GM12891 (cell line): ENCODE measurements at regions not wholly inside any gene's neighbourhood (a gene's known extent, or its start where the extent isn't known, plus 50 kb on each side); places are given as distances from the start of the nearest gene placed in this dataset.

Experiments used
- DNase-seq: peaks from one replicate; pipeline ENCODE4 v3.0.0; 2011; ENCODE audit warnings: low spot score; ENCODE audit not compliant: insufficient read length
- FAIRE-seq: peaks from 2 replicates; lab custom pipeline; 2011; peaks lifted over from hg19 to GRCh38; lab: Jason Lieb, UNC
- PAX5 ChIP-seq: IDR thresholded peaks from 2 replicates; pipeline ENCODE4 v1.6.1; 2011; ENCODE audit warnings: low read length, moderate library complexity, mild to moderate bottlenecking; ENCODE audit not compliant: insufficient read depth, severe bottlenecking
- POLR2A ChIP-seq: IDR thresholded peaks from 2 replicates; pipeline ENCODE4 v1.6.1; 2011; ENCODE audit warnings: low read depth, low read length, control low read depth
- POLR2AphosphoS5 ChIP-seq: IDR thresholded peaks from 2 replicates; pipeline ENCODE4 v1.6.1; 2011; ENCODE audit warnings: low read depth, low read length, control low read depth
- POU2F2 ChIP-seq: IDR thresholded peaks from 2 replicates; pipeline ENCODE4 v1.6.1; 2011; ENCODE audit warnings: low read depth, mild to moderate bottlenecking, control low read depth, low read length, moderate library complexity
- SPI1 ChIP-seq: IDR thresholded peaks from 2 replicates; pipeline ENCODE4 v1.6.1; 2011; ENCODE audit warnings: low read depth, low read length, control low read depth
- TAF1 ChIP-seq: IDR thresholded peaks from 2 replicates; pipeline ENCODE4 v1.6.1; 2011; ENCODE audit warnings: low read depth, low read length, control low read depth

DNA sequence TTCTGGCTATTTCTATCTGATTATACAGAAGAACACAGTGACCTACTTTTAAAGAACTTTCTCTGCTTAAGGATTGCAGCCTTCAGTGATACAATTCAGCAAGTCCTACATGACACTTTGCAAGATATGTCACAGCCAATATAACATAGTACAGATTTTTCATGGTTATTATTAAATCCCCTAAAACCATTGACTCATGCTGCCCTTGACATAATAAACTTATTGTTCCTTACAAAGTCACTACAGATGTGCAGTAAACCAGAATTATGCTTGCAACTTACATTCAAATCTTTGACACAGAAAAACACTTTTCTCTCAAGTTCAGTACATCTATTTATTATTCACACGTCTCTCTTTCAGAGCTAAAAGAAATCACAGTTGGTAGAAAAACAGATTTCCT lies 1136.3 kb upstream of the ACO1 start:
- TF ChIP-seq TAF1 (no peak), POLR2AphosphoS5 (no peak), POU2F2 (no peak), POLR2A (no peak), SPI1 (no peak), PAX5 (no peak)
- FAIRE-seq (no peak), DNase-seq (no peak)

DNA sequence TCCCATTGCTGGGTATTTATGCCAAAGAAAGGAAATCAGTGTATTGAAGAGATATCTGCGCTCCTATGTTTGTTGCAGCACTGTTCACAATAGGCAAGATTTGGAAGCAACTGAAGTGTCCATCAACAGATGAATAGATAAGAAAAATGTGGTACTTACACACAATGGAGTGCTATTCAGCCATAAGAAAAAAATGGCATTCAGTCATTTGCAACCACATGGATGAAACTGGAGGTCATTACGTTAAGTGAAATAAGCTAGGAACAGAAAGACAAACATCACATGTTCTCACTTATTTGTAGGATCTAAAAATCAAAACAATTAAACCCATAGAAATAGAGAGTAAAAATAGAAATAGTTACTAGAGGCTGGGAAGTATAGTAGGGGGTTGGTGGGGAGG lies 1133.1 kb upstream of the ACO1 start:
- DNase-seq (no peak), FAIRE-seq (no peak)
- TF ChIP-seq PAX5 (no peak), POLR2A (no peak), POLR2AphosphoS5 (no peak), POU2F2 (no peak), SPI1 (no peak), TAF1 (no peak)

DNA sequence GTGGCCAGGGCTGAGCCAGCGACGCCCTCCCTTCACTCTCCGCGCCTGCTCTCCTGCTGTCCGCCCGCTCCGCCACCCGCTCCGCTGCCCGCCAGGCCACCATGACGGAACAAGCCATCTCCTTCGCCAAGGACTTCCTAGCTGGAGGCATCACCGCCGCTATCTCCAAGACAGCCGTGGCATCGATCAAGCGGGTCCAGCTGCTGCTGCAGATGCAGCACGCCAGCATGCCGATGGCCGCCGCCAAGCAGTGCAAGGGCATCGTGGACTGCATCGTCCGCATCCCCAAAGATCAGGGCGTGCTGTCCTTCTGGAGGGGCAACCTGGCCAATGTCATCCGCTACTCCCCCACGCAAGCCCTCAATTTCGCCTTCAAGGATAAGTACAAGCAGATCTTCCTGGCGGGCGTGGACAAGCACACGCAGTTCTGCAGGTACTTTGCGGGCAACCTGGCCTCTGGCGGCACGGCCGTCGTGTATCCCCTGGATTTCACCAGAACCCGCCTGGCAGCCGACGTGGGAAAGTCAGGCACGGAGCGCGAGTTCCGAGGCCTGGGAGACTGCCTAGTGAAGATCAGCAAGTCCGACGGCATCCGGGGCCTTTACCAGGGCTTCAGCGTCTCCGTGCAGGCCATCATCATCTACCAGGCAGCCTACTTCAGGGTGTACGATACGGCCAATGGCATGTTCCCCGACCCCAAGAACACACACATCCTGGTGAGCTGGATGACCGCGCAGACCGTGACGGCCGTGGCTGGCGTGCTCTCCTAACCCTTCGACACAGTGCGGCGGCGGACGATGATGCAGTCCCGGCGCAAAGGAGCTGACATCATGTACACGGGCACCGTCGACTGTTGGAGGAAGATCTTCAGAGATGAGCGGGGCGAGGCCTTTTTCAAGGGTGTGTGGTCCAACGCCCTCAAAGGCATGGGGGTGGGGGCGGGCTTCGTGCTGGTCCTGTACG lies 1130.4 kb upstream of the ACO1 start:
- no peak for TF ChIP-seq SPI1
- no peak for TF ChIP-seq POLR2AphosphoS5
- no peak for TF ChIP-seq POLR2A
- TF ChIP-seq TAF1: no peak
- TF ChIP-seq POU2F2: no peak
- no peak for TF ChIP-seq PAX5
- FAIRE-seq (no peak), DNase-seq (no peak)

DNA sequence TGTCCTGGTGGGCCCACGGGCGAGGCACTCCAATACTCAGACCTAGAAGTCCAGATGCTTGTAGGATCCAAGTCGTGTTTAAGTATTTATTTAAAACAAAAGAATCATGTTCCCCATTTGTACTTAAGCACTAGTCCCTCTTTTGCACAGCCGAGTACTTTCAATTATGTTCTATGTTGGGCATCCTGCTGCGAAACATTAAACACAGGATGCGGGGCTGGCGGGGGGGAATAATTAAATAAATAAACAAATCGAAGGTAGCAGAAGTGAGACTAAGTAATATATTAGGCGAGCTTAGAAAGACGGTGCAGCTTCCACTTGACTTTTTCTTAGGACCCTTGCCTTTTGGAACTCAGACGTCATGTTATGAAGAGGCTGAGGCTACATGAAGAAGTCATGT lies 1129.2 kb upstream of the ACO1 start:
- no peak for TF ChIP-seq PAX5
- TF ChIP-seq POLR2AphosphoS5: no peak
- no peak for TF ChIP-seq TAF1
- no peak for TF ChIP-seq POLR2A
- TF ChIP-seq SPI1: no peak
- TF ChIP-seq POU2F2: no peak
- FAIRE-seq: no peak

DNA sequence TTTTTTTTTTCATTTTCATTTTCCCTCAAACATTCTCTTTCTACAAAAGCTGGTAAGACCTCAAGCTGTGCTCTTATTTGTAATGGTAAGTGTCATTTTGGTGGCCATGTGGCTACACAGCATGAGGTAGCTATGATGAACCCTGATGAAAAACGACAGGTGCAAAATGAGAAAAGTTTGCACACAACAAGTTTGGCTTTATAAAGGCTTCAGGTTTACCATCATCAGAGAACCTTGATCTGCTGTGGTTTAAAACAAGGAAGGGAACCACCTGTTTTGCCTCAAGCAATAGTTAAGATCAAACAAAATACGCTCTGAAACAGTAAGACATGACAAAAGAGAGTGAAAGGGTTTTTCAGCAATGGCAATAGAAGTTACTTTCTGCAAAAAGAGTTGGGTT lies 1124.6 kb upstream of the ACO1 start:
- FAIRE-seq: no peak
- TF ChIP-seq PAX5 (no peak), POU2F2 (no peak), POLR2A (no peak), TAF1 (no peak), POLR2AphosphoS5 (no peak), SPI1 (no peak)
- no peak for DNase-seq

More for the DNA sequence above, 1129.2 kb upstream of the ACO1 start:
- DNase-seq: no peak

DNA sequence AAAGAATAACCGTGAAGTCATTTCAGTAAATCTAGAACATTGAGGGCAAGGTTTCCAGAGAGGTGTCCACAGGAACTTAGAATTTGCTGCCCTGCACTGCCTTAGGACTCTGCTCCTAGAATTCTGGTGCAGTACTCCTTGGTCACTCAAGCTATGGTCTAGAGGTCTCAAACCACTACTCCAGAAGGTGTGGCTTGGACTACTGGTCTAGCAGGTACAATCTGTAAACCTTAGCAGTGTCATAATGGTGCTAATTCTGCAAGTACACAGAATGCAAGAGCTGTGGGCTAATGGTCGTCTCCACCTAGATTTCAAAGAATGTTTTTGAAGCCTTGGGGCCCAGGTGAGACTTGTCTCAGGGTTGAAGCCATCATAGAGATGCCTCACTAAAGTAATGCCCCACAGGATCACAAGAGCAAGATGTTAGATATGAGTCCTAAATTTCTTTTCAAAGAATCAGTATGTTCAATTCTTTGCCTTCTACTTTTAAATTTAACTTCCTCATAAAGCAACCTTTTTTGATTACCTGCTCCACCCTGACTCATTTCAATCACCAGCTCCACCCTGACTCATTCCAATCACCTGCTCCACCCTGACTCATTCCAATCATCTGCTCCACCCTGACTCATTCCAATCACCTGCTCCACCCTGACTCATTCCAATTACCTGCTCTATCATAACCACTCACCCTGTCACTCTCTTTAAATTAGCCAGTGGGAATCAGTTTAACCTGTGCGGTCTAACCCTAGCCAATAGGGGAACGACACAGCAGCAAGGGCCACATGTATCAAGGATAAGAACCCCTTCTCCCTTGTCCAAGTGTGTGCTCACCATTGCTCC lies 1111.8 kb upstream of the ACO1 start:
- TF ChIP-seq PAX5: no peak
- DNase-seq: no peak
- no peak for FAIRE-seq

DNA sequence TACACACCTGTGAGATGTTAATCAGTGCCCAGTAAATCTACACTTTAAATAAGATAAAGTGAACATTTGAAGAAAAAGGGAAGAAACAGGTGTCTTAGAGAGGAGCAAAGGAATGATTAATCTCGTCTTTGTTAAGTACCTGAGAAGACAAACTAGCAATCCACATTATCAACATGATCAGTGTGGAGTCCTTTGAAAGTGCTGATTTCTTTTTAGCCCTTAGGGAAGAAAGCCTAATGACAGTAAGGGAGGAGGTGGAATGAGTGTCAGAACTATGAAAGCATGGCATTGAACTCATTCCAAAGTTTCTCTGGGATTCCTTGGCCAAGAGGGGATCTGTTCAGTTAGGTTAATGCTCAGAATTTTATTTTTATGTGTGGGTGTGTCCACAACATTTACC lies 1109.0 kb upstream of the ACO1 start:
- no peak for TF ChIP-seq PAX5
- no peak for TF ChIP-seq TAF1
- no peak for TF ChIP-seq POLR2A
- no peak for TF ChIP-seq POU2F2
- no peak for TF ChIP-seq SPI1
- TF ChIP-seq POLR2AphosphoS5: no peak
- FAIRE-seq: no peak

DNA sequence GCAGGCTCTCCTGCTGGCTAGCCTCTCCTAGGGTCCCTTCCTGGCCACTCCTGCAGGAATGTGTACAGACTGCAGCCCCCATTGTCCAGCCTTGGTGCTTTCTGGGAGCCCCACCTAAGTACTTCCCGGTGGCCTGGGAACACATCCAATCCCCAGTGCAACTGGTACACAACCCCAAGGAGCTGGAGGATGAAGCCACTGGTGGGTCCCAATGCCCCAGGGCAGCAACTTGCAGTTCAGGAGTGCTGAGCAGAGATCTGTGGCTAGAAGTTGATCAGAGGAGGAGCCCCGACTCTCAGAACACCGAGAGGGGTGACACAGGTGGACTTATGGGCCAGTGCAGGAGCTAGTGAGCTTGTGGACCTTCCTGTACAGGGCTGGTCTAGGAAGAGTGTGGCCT lies 1093.7 kb upstream of the ACO1 start:
- FAIRE-seq (no peak), DNase-seq (no peak)
- TF ChIP-seq POLR2AphosphoS5 (no peak), TAF1 (no peak), POLR2A (no peak), POU2F2 (no peak), PAX5 (no peak), SPI1 (no peak)

More for the DNA sequence above, 1109.0 kb upstream of the ACO1 start:
- DNase-seq: no peak

DNA sequence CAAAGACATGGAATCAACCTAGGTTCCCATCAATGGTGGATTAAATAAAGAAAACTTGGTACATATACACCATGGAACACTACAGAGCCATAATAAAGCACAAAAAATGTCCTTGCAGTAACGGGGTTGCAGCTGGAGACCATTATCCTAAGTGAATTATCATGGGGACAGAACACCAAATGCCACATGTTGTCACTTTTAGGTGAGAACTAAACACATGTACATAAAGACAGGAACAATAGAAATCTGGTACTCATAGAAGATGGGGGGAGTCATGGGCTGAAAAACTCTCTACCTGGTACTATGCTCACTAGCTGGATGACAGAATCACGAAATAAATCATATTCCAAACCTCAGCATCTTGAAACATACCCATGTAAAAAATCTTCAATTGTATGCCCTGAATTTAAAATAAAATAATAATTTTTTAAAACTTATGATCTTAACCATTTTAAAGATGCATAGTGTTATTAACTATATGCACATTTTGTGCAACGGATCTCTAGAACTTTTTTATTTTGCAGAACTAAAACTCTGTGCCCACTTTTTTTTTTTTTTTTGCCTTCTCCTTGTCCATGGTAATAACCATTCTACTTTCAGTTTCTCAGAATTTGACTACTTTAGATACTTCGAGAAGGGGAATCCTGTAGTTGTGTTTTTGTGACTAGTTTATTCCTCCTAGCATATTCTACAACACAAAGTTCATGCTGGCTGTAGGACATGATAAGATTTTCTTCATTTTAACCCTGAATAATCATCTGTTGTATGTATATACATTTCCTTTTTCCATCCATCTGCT lies 1081.6 kb upstream of the ACO1 start:
- no peak for DNase-seq
- TF ChIP-seq TAF1: no peak
- no peak for TF ChIP-seq POLR2AphosphoS5
- no peak for TF ChIP-seq POU2F2
- TF ChIP-seq POLR2A: no peak
- no peak for TF ChIP-seq PAX5
- TF ChIP-seq SPI1: no peak
- no peak for FAIRE-seq
